SK-N-SH treated with all-trans-retinoic acid at 6 μM for 48 hours (cell line): ENCODE measurements at regions not wholly inside any gene's neighbourhood (a gene's known extent, or its start where the extent isn't known, plus 50 kb on each side); places are given as distances from the start of the nearest gene placed in this dataset.

Experiments used
- ARNTL ChIP-seq: fragments of 450-650 bp; formaldehyde crosslinking; IDR thresholded peaks from 2 replicates; pipeline ENCODE4 v1.5.0; 2020; ENCODE audit warnings: low read depth, mild to moderate bottlenecking, moderate library complexity, borderline replicate concordance
- CREB5 ChIP-seq: fragments of 250-450 bp; sonication (Bioruptor Pico); IDR thresholded peaks from 2 replicates; pipeline ENCODE4 v1.5.1; 2020; ENCODE audit warnings: low read depth, mild to moderate bottlenecking, moderate library complexity
- CSDC2 ChIP-seq: fragments of 250-450 bp; sonication (Bioruptor Pico); IDR thresholded peaks from 2 replicates; pipeline ENCODE4 v1.5.0; 2020; ENCODE audit warnings: mild to moderate bottlenecking, moderate library complexity
- ESRRG ChIP-seq: fragments of 250-450 bp; sonication (Bioruptor Pico); IDR thresholded peaks from 2 replicates; pipeline ENCODE4 v1.6.1; 2021; ENCODE audit warnings: mild to moderate bottlenecking
- GLIS3 ChIP-seq: fragments of 250-450 bp; sonication (Bioruptor Pico); IDR thresholded peaks from 2 replicates; pipeline ENCODE4 v1.5.0; 2020; ENCODE audit warnings: mild to moderate bottlenecking, moderate library complexity
- PATZ1 ChIP-seq: fragments of 250-450 bp; sonication (Bioruptor Pico); IDR thresholded peaks from 2 replicates; pipeline ENCODE4 v1.8.0; 2020; ENCODE audit warnings: mild to moderate bottlenecking, moderate library complexity, borderline replicate concordance
- POU6F1 ChIP-seq: fragments of 250-450 bp; sonication (Bioruptor Pico); IDR thresholded peaks from 2 replicates; pipeline ENCODE4 v1.8.0; 2021; ENCODE audit warnings: low read depth, mild to moderate bottlenecking, moderate library complexity, borderline replicate concordance
- PPARA ChIP-seq: fragments of 250-450 bp; sonication (Bioruptor Pico); IDR thresholded peaks from 2 replicates; pipeline ENCODE4 v1.5.0; 2020; ENCODE audit warnings: mild to moderate bottlenecking, borderline replicate concordance
- RARB ChIP-seq: fragments of 250-450 bp; sonication (Bioruptor Pico); IDR thresholded peaks from 2 replicates; pipeline ENCODE4 v1.8.0; 2021; ENCODE audit warnings: mild to moderate bottlenecking, moderate library complexity
- SNAI2 ChIP-seq: fragments of 250-450 bp; sonication (Bioruptor Pico); IDR thresholded peaks from 2 replicates; pipeline ENCODE4 v1.5.0; 2020; ENCODE audit warnings: mild to moderate bottlenecking, moderate library complexity
- ZFP3 ChIP-seq: fragments of 250-450 bp; sonication (Bioruptor Pico); IDR thresholded peaks from 2 replicates; pipeline ENCODE4 v1.5.0; 2020; ENCODE audit warnings: mild to moderate bottlenecking, moderate library complexity
- ZNF70 ChIP-seq: fragments of 450-650 bp; formaldehyde crosslinking; IDR thresholded peaks from 2 replicates; pipeline ENCODE4 v1.5.0; 2020; ENCODE audit warnings: mild to moderate bottlenecking, moderate library complexity

GRCh38 chr18:53747663-53748160 is 476.8 kb downstream of the MBD2 start:
- TF ChIP-seq ZNF70 (CRISPR knock-in tag): no peak
- TF ChIP-seq CREB5: no peak
- no peak for TF ChIP-seq ARNTL (CRISPR knock-in tag)
- TF ChIP-seq RARB (CRISPR knock-in tag): no peak
- no peak for TF ChIP-seq POU6F1 (CRISPR knock-in tag)
- no peak for TF ChIP-seq GLIS3 (CRISPR knock-in tag)
- TF ChIP-seq ESRRG (CRISPR knock-in tag): no peak
- no peak for TF ChIP-seq PPARA (CRISPR knock-in tag)
- TF ChIP-seq ZFP3: no peak
- TF ChIP-seq PATZ1: no peak
- TF ChIP-seq CSDC2 (CRISPR knock-in tag): no peak
- no peak for TF ChIP-seq SNAI2 (CRISPR knock-in tag)
